Fibroblast of lung (primary cell): ENCODE measurements at regions not wholly inside any gene's neighbourhood (a gene's known extent, or its start where the extent isn't known, plus 50 kb on each side); places are given as distances from the start of the nearest gene placed in this dataset.

Experiments used
- EZH2 ChIP-seq: IDR thresholded peaks from 2 replicates; pipeline ENCODE4 v1.5.1; 2012; ENCODE audit warnings: low read length, control low read depth, mild to moderate bottlenecking; ENCODE audit errors: missing control alignments
- TF ChIP-seq, protein P1 (sequence below), 2 donors: IDR thresholded peaks in 1 of 2; conservative IDR thresholded peaks in 1 of 2; 1 replicate in 1 of 2; 2 replicates in 1 of 2; pipeline ENCODE4 v1.5.1; 2011 to 2012; ENCODE audit warnings: low read length in 2 of 2, control low read depth in 1 of 2, inconsistent platforms in 1 of 2, low read depth in 1 of 2, mild to moderate bottlenecking in 1 of 2

DNA sequence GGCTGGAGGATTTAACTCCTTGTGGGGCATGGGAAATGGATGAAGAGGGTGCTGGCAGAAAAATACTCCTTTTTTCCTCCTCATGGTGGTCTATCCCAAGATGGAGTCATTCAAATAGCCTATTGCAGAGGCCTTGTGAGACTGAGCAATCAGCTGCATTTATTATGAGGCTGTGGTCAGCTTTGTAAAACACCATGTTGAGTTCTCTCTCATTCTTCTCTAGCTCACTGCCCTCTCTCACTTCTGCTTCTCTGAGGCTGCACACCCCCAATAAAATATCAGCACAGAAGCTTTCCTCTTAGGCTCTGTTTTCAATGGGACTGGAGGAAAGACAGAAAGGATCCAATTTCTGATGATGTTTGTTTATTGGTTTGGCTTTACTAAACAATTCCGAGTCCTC lies 467.1 kb downstream of the ADCYAP1 start:
- no peak for TF ChIP-seq EZH2
- TF ChIP-seq, protein P1, sequence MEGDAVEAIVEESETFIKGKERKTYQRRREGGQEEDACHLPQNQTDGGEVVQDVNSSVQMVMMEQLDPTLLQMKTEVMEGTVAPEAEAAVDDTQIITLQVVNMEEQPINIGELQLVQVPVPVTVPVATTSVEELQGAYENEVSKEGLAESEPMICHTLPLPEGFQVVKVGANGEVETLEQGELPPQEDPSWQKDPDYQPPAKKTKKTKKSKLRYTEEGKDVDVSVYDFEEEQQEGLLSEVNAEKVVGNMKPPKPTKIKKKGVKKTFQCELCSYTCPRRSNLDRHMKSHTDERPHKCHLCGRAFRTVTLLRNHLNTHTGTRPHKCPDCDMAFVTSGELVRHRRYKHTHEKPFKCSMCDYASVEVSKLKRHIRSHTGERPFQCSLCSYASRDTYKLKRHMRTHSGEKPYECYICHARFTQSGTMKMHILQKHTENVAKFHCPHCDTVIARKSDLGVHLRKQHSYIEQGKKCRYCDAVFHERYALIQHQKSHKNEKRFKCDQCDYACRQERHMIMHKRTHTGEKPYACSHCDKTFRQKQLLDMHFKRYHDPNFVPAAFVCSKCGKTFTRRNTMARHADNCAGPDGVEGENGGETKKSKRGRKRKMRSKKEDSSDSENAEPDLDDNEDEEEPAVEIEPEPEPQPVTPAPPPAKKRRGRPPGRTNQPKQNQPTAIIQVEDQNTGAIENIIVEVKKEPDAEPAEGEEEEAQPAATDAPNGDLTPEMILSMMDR (conservative IDR thresholded peaks at IDR 0.05 in 1 of 2, IDR thresholded peaks at IDR 0.05 in 1 of 2; ENCODE audit: low read depth in 1 of 2, low read length in 2 of 2): no peak
